GM18873 (cell line): ENCODE measurements at regions not wholly inside any gene's neighbourhood (a gene's known extent, or its start where the extent isn't known, plus 50 kb on each side); places are given as distances from the start of the nearest gene placed in this dataset.
"Not testable (repeated sequence)": the region's sequence is repeated elsewhere in the genome, so short reads cannot be mapped to it uniquely, and the experiment has no call there.

ENCODE experiments used
- ATAC-seq: cut with Tn5 transposase; IDR thresholded peaks from one replicate; pipeline ENCODE4 v1.9.1; 2021; ENCODE audit warnings: mild to moderate bottlenecking, moderate library complexity, moderate number of reproducible peaks; ENCODE audit not compliant: unreplicated experiment, low FRiP score

DNA sequence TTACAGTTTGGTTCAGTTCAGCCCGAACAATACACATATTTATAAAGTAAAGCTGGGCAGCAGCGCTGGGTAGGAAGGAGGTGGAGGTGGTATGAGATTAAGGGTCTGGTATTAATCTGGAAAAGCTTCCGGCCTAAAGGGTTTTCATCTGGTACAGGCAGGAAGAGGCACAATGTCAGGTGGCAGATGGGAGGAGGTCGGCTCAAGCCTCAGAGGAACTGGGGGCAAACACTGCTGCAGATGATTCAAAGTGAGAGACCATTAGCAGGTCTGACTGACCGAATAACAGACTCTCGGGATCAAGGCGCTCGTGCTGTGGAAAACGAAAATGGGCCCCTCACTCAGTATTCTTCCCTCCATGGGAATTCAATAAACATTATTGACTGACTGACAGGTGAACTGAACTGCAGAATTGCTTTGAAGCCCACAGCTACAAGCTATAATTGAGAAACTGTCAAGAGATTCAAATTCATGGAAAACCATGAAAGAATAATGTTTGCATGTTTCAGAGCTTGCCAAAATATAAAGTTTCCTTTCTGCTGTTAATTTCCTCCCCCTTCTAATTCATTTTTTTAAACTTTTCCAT, 75.3 kb downstream of the TMEM167A start:
- no peak for ATAC-seq

GRCh38 chr5:83000922-83001321, 76.3 kb downstream of the TMEM167A start:
- no peak for ATAC-seq

- no peak for ATAC-seq
Observed at GRCh38 chr5:83000428-83000827, 76.8 kb downstream of the TMEM167A start.

DNA sequence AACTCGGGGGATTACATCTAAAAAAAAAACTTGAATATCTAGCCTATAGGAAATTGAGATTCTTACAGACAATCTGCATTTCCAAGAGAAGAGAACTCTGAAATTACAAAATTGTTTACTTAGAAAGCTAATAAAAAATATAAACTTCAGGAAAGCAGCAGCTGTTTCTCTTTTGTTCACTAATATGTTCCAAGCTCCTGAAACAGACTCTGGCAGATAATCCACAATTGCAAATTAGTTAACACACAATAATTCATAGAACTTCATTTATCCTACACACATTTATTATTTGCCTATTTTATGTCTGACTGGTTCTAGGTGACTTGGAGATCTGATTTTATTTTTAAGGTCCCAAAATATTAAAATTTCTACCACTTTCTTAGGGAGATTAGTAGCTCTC, 83.8 kb downstream of the TMEM167A start:
- no peak for ATAC-seq

DNA sequence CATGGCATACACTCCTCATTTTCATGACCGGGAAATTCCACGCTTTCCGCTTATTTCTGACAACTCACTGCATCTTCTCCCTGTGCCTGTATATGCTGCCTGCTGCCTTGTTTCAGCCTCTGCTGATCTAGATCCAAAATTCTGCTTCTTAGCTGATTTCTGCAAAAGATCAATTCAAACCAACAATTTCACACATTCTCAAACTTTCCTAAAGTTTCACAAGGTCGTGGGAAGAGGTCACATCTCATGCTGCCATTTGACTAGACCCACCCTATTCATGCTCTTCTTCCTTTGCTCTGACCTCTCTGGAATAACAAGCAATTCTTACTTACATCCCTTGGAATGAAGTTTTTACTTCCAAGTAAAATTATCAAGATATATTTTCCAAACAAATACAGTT, 84.5 kb downstream of the TMEM167A start:
- no peak for ATAC-seq

GRCh38 chr5:82991678-82992323, 85.4 kb downstream of the TMEM167A start:
- no peak for ATAC-seq

DNA sequence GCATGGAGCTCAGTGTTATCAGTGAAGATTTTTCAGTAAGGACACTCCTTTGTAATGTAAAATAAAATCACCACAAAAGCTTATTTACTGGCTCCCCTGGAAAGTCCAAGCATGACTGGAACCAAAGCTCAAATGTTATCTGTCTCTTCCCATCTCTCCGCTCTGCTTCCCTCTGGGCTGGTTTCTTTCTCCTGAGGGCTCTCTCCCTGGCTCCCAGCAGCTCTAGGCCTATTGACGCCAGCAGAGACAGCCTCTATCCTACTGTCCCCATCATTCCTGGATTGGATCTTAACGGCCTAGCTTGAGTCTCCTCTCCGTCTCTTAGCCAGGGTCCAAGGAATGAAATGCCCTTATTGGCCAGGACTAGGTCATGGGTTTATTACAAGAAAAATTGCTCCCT, 86.1 kb downstream of the TMEM167A start:
- ATAC-seq, result no peak

- ATAC-seq, result no peak
Observed at GRCh38 chr5:82987188-82987587, 90.0 kb downstream of the TMEM167A start.

DNA sequence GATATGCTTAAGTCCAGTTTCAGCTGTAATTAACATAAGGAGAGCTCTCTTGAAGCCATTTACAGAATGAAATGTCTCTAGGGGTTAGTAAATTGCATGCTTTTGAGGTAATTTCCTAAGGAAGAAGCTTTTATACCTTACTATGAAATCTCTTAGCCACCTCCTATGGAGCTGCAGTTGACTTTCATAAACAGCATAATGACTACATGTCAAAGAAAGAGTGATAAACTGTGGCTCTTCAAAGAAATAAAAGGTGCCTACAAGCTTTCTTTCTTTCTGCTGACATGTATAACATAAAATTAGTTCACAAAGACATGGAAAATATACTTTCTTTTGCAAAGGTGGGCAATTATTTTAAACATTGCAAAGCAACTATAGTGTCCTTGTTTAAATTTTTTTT, 90.8 kb downstream of the TMEM167A start:
- no peak for ATAC-seq

GRCh38 chr5:82985763-82986162, 91.4 kb downstream of the TMEM167A start:
- ATAC-seq, result no peak

DNA sequence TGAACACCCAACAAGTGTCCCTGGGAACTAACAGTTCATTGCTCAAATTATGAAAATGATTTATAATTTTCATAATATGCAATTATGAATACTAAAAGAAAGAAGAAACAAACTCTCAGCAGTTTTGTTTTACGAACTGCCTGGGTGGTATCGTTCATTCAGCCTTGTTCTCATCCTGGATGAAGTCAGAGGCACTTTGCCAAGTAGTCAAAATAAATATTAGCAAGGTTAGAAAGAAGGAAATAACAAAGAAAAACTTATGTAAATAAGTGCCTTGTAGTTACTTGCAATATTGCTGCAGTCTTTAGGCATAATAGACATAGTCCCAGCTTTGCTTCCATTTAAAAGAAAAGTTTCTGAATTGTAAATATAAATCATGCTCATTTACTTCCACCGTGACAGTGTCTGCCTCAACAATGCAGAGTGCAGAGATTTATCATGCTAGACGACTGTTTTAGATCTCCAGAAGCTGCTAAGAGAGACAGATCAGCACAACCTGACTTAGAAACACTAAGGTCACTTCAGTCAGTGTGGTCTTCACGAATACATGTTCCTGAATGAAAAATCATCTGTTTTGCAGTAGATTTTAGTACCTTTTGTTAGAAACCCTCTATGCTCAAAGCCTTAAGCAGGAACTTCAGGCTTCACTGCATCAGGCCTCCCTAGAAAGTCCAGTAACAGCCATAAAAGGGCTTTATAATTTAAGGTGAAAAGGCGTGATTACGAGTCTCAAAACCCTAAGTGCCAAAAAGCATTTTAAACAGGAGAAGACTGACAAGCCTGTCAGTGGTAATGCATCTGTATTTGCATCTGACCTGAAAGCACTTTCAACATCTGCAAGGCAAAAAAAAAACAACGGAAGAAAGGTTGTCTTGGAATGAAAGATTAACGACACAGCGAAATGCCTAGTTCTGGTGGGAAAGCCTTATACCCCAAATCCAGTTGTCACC, 92.1 kb downstream of the TMEM167A start:
- no peak for ATAC-seq

GRCh38 chr5:82982846-82983245, 94.3 kb downstream of the TMEM167A start:
- no peak for ATAC-seq

DNA sequence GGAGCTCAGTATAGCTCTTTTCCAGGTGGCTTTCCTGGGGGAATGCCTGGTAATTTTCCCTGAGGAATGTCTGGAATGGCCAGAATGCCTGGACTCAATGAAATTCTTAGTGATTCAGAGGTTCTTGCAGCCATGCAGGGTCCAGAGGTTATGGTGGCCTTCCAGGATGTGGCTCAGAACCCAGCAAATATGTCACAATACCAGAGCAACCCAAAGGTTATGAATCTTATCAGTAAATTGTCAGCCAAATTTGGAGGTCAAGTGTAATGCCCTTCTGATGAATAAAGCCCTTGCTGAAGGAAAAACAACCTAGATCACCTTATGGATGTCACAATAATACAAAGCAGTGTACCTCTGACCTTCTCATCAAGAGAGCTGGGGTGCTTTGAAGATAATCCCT, 100.3 kb downstream of the TMEM167A start:
- not testable (repeated sequence) for ATAC-seq

DNA sequence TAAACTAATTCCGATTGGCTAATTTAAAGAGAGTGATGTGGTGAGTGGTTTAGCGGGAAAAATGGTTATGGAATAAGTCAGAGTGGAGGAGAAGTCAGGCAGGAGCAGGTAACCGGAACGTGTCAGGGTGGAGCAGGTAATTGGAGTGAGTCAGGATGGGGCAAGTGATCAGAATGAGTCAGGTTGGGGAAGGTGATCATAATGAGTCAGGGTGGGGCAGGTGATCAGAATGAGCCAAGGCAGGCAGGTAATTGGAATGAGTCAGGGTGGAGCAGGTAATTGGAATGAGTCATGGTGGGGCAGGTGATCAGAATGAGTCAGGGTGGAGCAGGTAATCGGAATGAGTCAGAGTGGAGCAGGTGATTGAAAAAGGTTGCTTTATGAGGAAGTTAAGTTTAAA, 101.4 kb downstream of the TMEM167A start:
- no peak for ATAC-seq

GRCh38 chr5:82975396-82975795, 101.8 kb downstream of the TMEM167A start:
- no peak for ATAC-seq

DNA sequence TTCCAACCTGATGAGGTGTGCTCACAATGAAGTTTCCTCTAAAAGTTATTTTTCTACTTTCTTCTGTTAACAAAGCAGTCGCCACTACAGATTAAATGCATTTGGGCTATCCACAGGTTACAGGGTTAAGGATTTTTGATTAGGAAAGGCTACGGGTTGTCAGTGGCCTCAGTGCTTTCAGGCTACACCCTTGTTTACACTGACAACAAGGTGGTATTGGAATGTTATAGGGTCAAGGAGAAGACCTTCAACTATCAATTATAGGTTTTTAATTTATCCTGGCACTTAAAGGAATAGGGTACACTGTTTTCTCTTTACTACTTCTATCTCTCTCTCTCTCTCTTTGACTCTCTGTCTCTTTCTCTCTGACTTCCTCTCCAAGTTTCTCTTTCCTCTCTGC, 102.8 kb downstream of the TMEM167A start:
- not testable (repeated sequence) for ATAC-seq

DNA sequence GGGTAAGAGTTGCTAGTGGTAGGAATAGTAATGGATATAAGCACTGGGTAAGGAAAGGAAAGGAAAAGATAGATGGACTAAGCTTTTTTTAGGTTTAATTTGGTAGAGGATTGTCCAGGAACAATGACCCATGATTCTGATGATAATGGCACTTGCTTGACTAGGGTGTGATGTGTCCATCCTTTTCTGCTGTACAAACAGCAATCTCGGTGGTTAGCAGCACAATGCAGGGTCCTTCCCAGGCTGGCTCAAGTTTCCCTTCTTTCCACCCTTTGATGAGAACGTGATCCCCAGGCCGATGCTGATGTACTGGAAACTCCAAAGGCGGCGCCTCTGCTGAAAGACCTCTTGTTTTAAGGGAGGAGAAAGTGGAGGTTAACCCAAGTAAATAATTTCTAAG, 105.3 kb downstream of the TMEM167A start:
- no peak for ATAC-seq

DNA sequence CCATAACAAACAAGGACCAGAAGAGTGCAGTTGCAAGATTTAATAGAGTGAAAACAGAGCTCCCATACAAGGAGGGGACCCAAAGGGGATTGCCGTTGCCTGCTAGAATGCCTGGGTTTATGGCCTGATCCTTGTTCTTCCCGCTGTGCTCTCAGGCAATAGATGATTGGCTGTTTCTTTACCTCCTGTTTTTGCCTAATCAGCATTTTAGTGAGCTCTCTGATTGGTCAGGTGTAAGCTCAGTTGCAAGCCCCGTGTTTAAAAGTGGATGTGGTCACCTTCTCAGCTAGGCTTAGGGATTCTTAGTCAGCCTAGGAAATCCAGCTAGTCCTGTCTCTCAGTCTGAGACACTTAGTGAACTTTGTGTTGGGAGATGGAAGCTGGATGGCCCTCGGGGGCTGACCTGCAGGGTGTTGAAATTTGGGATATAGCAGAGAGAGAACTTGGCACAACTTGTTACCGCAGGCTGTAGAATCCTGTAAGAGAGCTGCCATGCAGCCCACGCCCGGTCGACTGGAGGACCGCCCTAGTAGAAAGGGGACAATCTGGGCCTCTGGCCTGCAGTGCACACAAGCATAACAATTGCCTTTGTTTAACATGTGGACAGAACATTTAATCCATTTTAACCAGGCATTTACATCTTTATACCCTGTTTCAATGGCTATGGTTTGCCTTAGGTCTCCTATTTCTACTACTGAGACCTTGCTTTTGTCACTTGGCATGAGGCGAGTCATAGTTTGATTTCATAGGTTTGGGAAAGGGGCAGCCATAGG, 106.0 kb downstream of the TMEM167A start:
- ATAC-seq, result not testable (repeated sequence)

- ATAC-seq, result not testable (repeated sequence)
Observed at GRCh38 chr5:82969221-82969976, 107.8 kb downstream of the TMEM167A start.

GRCh38 chr5:82967072-82967471, 110.1 kb downstream of the TMEM167A start:
- ATAC-seq, result no peak
